Naive thymus-derived CD4-positive, alpha-beta T cell (primary cell): ENCODE measurements at regions not wholly inside any gene's neighbourhood (a gene's known extent, or its start where the extent isn't known, plus 50 kb on each side); places are given as distances from the start of the nearest gene placed in this dataset.

Experiments used
- ATAC-seq: fragments of 150-1000 bp; cut with Tn5 transposase; 2 replicates; pipeline ENCODE4 v1.10.0; 2021; ENCODE audit warnings: mild to moderate bottlenecking, moderate library complexity
- CTCF ChIA-PET: fragments of 350-600 bp; sonication (Branson Sonifier 250); formaldehyde crosslinking; loops from one replicate; lab custom pipeline; 2021; ENCODE audit warnings: antibody characterized with exemption; lab: Charles Lee
- POLR2A ChIA-PET: fragments of 350-600 bp; sonication (Branson Sonifier 250); formaldehyde crosslinking; loops from one replicate; lab custom pipeline; 2021; ENCODE audit warnings: antibody characterized with exemption, inconsistent platforms; lab: Charles Lee
- DNase-seq, 9 donors: peaks; one replicate each; pipeline versions ENCODE4 v3.0.0 to v3.0.0-alpha.2; 2020 to 2022; ENCODE audit warnings: mixed read lengths in 1 of 9
- H3K27ac ChIP-seq: one replicate; pipeline ENCODE4 v1.7.0; 2013; ENCODE audit warnings: mild to moderate bottlenecking, low read depth, low read length, moderate library complexity
- H3K27me3 ChIP-seq, 2 donors: one replicate each; pipeline ENCODE4 v1.7.0; 2013; ENCODE audit warnings: low read length in 2 of 2, mild to moderate bottlenecking in 2 of 2, moderate library complexity in 2 of 2; ENCODE audit not compliant: control insufficient read depth in 2 of 2, insufficient read depth in 2 of 2
- H3K36me3 ChIP-seq, 3 experiments: 1 replicate in 2 of 3; 2 replicates in 1 of 3; pipeline ENCODE4 v1.7.0; 2013; ENCODE audit warnings: low read length in 3 of 3, mild to moderate bottlenecking in 3 of 3, moderate library complexity in 1 of 3; ENCODE audit not compliant: insufficient read depth in 3 of 3, control insufficient read depth in 2 of 3
- H3K4me1 ChIP-seq, 2 donors: one replicate each; pipeline ENCODE4 v1.7.0; 2013; ENCODE audit warnings: low read length in 2 of 2, mild to moderate bottlenecking in 2 of 2, moderate library complexity in 1 of 2; ENCODE audit not compliant: control insufficient read depth in 2 of 2, insufficient read depth in 2 of 2
- H3K4me3 ChIP-seq: 2 replicates; pipeline ENCODE4 v1.7.0; 2013; ENCODE audit warnings: mild to moderate bottlenecking, low read length
- H3K9me3 ChIP-seq, 3 experiments: 1 replicate in 2 of 3; 2 replicates in 1 of 3; pipeline ENCODE4 v1.7.0; 2013; ENCODE audit warnings: low read length in 3 of 3; ENCODE audit not compliant: control insufficient read depth in 2 of 3
- H3K27ac Mint-ChIP-seq, 9 donors: one replicate each; pipeline ENCODE4 v1.8.0; 2020 to 2022; ENCODE audit warnings: mixed read lengths in 9 of 9, mild to moderate bottlenecking in 8 of 9, moderate library complexity in 5 of 9, inconsistent platforms in 2 of 9
- H3K27me3 Mint-ChIP-seq, 5 donors: one replicate each; pipeline ENCODE4 v1.8.0; 2021 to 2022; ENCODE audit warnings: mixed read lengths in 5 of 5, mild to moderate bottlenecking in 1 of 5
- H3K36me3 Mint-ChIP-seq, 5 donors: one replicate each; pipeline ENCODE4 v1.8.0; 2020 to 2022; ENCODE audit warnings: mixed read lengths in 5 of 5, mild to moderate bottlenecking in 3 of 5, inconsistent platforms in 1 of 5
- H3K4me1 Mint-ChIP-seq, 7 donors: one replicate each; pipeline ENCODE4 v1.8.0; 2020 to 2022; ENCODE audit warnings: mixed read lengths in 7 of 7, mild to moderate bottlenecking in 3 of 7, inconsistent platforms in 1 of 7
- H3K4me3 Mint-ChIP-seq, 10 donors: one replicate each; pipeline ENCODE4 v1.8.0; 2020 to 2022; ENCODE audit warnings: mild to moderate bottlenecking in 10 of 10, mixed read lengths in 10 of 10, moderate library complexity in 6 of 10, inconsistent platforms in 2 of 10
- H3K9me3 Mint-ChIP-seq, 11 donors: one replicate each; pipeline ENCODE4 v1.8.0; 2020 to 2022; ENCODE audit warnings: mixed read lengths in 11 of 11, mild to moderate bottlenecking in 4 of 11, inconsistent platforms in 1 of 11, moderate library complexity in 1 of 11
- intact Hi-C, 2 donors: fragments of 100-400 bp; cut with micrococcal nuclease; formaldehyde crosslinking; loops; one replicate each; pipeline ENCODE4 v1.15.1; 2023

DNA sequence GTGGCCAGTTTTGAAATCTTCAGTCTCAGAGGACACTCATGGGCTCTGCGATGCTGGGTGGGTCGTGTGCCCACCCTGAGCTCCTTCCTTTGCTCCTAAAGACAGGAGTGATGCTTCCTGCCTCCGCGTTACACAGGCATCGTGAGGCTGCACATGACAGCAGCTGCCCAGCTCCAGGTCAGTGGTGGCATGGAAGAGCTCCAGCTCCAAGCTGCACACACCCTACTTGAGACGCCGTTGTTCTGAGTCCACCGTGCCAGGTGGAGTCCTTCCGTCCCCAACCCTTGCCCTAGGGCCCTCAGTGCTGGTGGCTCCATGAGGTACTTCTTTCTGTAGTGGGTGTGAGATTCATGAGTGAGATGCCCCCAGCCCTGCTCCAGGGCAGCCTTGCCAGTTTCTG is 794.1 kb downstream of the BRD1 start:
- peaks cover 0 to 2% (median 0%) of the 10 kb centered on the region in 7 donors for H3K4me1 Mint-ChIP-seq
- intact Hi-C loops = no loop called here
- Histone ChIP-seq H3K9me3 (no peaks in the 10 kb centered on the region), H3K4me1 (no peaks in the 10 kb centered on the region), H3K27ac (no peak overlapping the region), H3K36me3 (no peaks in the 10 kb centered on the region), H3K4me3 (no peak overlapping the region), H3K27me3 (no peaks in the 10 kb centered on the region)
- no peak for ATAC-seq
- peaks cover 0 to 19% (median 3%) of the 10 kb centered on the region in 5 donors for H3K27me3 Mint-ChIP-seq
- H3K27ac Mint-ChIP-seq = no peak overlapping the region
- ChIA-PET CTCF (no interaction called here), POLR2A (no interaction called here)
- no peak for DNase-seq
- peaks cover 0 to 5% (median 0%) of the 10 kb centered on the region in 11 donors for H3K9me3 Mint-ChIP-seq
- H3K36me3 Mint-ChIP-seq = peaks cover 0 to 3% (median 0%) of the 10 kb centered on the region in 5 donors
- no peak overlapping the region for H3K4me3 Mint-ChIP-seq

DNA sequence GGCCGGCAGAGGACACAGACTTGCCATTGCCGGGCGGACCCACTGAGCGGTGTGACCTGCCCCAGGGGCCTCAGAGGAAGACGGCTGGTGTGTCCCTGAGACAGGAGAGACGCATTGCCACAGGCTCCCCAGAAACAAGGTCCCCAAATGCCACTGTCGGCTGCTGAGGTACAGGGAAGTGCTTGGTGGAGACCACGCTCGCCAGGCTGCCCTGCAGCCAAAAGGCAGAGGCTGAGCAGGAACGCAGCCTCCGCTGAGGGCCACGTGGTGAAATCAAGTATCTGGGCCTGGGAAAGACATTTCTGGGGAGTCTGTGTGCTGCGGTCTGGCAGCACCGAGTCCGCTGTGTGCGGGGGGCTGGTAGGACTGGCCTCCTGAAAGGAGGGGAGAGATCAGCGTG is 794.9 kb downstream of the BRD1 start:
- no peaks in the 10 kb centered on the region for H3K27me3 ChIP-seq
- intact Hi-C loops = no loop called here
- Mint-ChIP-seq H3K4me1 (peaks cover 0 to 2% (median 0%) of the 10 kb centered on the region in 7 donors), H3K36me3 (peaks cover 0 to 4% (median 0%) of the 10 kb centered on the region in 5 donors), H3K4me3 (no peak overlapping the region), H3K27ac (no peak overlapping the region), H3K27me3 (peaks cover 0 to 23% (median 6%) of the 10 kb centered on the region in 5 donors), H3K9me3 (peaks cover 0 to 5% (median 0%) of the 10 kb centered on the region in 11 donors)
- no peak overlapping the region for H3K4me3 ChIP-seq
- H3K36me3 ChIP-seq = no peaks in the 10 kb centered on the region
- ChIA-PET POLR2A (no interaction called here), CTCF (no interaction called here)
- H3K4me1 ChIP-seq = no peaks in the 10 kb centered on the region
- DNase-seq = no peak
- H3K27ac ChIP-seq = no peak overlapping the region
- no peaks in the 10 kb centered on the region for H3K9me3 ChIP-seq
- ATAC-seq = no peak

DNA sequence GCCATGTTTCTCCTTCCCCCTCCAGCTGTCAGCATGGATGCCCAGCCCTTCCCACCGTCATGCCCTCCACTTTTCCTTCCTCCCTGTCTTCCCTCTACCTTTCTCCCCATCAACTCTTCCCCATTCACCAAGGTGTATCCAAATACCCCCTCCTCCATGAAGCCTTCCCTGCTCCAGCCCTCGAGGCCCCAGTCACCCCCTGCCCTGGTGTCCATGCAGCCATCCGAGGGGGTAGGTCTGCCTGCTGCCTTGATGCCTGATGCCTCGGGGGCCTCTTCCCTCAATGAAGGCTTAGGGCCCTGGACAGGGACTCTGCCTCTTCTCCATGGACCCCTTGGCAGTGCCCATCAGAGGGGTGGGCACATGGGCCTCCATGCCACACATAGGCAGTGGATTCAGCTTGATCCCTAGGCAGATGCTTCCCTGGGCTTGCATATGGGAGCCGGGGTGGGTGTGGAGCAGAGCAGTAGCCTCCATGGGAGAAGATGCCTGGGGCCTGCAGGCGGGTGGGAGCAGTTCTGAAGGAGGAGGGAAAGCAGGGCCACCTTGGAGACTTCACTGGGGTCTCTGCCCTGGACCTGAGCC is 795.8 kb downstream of the BRD1 start:
- ATAC-seq (no peak), DNase-seq (no peak)
- Histone ChIP-seq H3K9me3 (no peaks in the 10 kb centered on the region), H3K36me3 (no peaks in the 10 kb centered on the region), H3K4me3 (no peak overlapping the region), H3K27ac (no peak overlapping the region), H3K4me1 (no peaks in the 10 kb centered on the region), H3K27me3 (no peaks in the 10 kb centered on the region)
- CTCF ChIA-PET = no interaction called here
- intact Hi-C loops = no loop called here
- H3K27ac Mint-ChIP-seq = no peak overlapping the region
- H3K9me3 Mint-ChIP-seq = peaks cover 0 to 3% (median 2%) of the 10 kb centered on the region in 11 donors
- no peaks in the 10 kb centered on the region for H3K4me1 Mint-ChIP-seq
- peaks cover 0 to 33% (median 6%) of the 10 kb centered on the region in 5 donors for H3K27me3 Mint-ChIP-seq
- H3K4me3 Mint-ChIP-seq = no peak overlapping the region
- H3K36me3 Mint-ChIP-seq = peaks cover 0 to 4% (median 0%) of the 10 kb centered on the region in 5 donors
- POLR2A ChIA-PET = no interaction called here

DNA sequence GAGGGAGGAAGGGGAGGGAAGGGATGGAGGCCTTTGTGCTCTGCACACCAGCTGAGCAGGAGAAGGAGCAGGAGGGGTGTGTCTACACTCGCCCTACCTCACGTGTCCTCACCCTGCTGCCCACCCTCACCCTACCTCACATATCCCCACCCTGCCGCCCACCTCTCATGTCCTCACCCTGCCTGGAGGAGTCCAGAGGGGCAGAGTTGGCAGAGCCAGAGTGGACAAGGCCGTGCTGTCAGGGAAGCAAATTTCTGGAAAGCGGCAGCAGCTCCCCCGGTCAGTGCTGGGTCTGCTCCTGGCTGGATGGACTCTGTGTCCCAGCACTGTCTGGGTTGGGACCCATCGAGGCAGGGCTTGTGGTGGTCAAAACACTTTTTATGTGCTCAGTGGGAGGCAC is 799.6 kb downstream of the BRD1 start:
- no peak overlapping the region for H3K4me3 Mint-ChIP-seq
- H3K4me1 Mint-ChIP-seq = no peaks in the 10 kb centered on the region
- ATAC-seq = no peak
- Histone ChIP-seq H3K36me3 (no peaks in the 10 kb centered on the region), H3K27me3 (no peaks in the 10 kb centered on the region), H3K27ac (no peak overlapping the region), H3K4me3 (no peak overlapping the region), H3K9me3 (no peaks in the 10 kb centered on the region), H3K4me1 (no peaks in the 10 kb centered on the region)
- peaks cover 0 to 33% (median 6%) of the 10 kb centered on the region in 5 donors for H3K27me3 Mint-ChIP-seq
- peaks cover 0 to 3% (median 0%) of the 10 kb centered on the region in 11 donors for H3K9me3 Mint-ChIP-seq
- ChIA-PET POLR2A (no interaction called here), CTCF (no interaction called here)
- no peak overlapping the region for H3K27ac Mint-ChIP-seq
- peaks cover 0 to 4% (median 0%) of the 10 kb centered on the region in 5 donors for H3K36me3 Mint-ChIP-seq
- intact Hi-C loops = no loop called here
- DNase-seq = no peak

DNA sequence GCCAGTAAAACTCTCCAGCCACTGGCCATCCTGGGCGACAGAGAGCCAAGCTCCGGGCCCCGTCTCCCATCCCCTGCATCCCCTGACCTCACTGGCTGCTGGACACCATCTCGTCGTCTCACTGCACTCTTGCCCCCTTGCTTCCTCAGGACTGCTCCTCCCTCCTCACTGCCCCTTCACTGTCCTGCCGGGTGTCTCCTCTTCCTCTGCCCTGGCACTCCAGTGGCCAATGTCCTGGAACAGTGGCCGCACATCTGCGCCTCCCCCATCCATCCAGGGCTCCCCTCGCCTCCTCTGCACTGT is 800.4 kb downstream of the BRD1 start:
- H3K9me3 Mint-ChIP-seq = peaks cover 0 to 3% (median 0%) of the 10 kb centered on the region in 11 donors
- POLR2A ChIA-PET = no interaction called here

DNA sequence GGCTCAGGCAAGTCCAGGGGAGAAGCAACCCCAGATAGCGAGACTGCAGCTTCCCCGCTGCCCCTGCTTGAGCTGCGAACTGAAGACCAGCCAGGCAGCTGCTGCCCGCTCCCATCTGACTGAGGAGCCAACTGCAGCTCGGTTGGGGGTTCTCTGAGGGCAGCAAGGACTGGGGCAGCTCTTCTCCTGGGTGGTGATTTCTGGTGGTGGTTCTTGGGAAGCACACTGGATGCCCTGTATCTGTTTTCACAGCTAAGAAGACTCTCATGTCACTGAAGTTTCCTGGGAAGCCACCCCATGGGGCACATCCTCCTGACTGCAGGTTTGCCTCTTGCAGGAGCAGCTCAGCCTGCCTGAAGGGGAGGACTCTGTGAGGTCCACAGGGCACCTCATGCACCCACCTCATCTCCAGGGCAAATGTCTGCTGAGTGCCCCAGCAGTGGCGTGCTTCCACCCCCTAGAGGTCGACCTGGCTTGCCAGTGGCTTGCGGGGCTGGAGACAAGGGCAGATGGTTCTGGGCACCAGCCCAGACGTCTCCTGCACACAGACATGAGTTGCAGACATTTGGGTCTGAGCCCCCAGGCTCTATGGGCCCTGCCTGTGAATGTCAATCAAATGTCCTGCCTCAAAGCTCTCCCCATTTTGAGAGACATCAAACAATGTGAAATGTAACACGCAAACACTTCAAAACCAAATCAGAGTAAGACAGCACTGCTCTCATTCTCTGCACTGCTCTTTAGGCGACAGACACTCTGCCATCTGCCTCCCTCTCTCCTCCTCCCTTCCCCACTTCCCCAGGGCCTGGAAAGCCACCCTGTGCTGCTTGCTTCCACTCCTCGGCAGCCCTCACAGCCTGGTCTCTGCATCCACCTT is 800.9 kb downstream of the BRD1 start:
- Histone ChIP-seq H3K27me3 (no peaks in the 10 kb centered on the region), H3K27ac (no peak overlapping the region), H3K36me3 (no peaks in the 10 kb centered on the region), H3K4me3 (no peak overlapping the region), H3K9me3 (no peaks in the 10 kb centered on the region), H3K4me1 (no peaks in the 10 kb centered on the region)
- H3K9me3 Mint-ChIP-seq = peaks cover 0 to 3% (median 0%) of the 10 kb centered on the region in 11 donors
- intact Hi-C loops = no loop called here
- no peaks in the 10 kb centered on the region for H3K4me1 Mint-ChIP-seq
- POLR2A ChIA-PET = no interaction called here
- DNase-seq (no peak), ATAC-seq (no peak)
- H3K4me3 Mint-ChIP-seq = no peak overlapping the region
- H3K27ac Mint-ChIP-seq = no peak overlapping the region
- peaks cover 0 to 4% (median 0%) of the 10 kb centered on the region in 5 donors for H3K36me3 Mint-ChIP-seq
- H3K27me3 Mint-ChIP-seq = peaks cover 0 to 24% (median 6%) of the 10 kb centered on the region in 5 donors
- CTCF ChIA-PET = no interaction called here

More for the DNA sequence above, 800.4 kb downstream of the BRD1 start:
- H3K36me3 ChIP-seq = no peaks in the 10 kb centered on the region
- Mint-ChIP-seq H3K4me3 (no peak overlapping the region), H3K27me3 (peaks cover 0 to 28% (median 6%) of the 10 kb centered on the region in 5 donors), H3K4me1 (no peaks in the 10 kb centered on the region), H3K27ac (no peak overlapping the region), H3K36me3 (peaks cover 0 to 4% (median 0%) of the 10 kb centered on the region in 5 donors)
- H3K4me3 ChIP-seq = no peak overlapping the region
- H3K9me3 ChIP-seq = no peaks in the 10 kb centered on the region
- CTCF ChIA-PET = no interaction called here
- no peak overlapping the region for H3K27ac ChIP-seq
- intact Hi-C loops = no loop called here
- DNase-seq = no peak
- no peaks in the 10 kb centered on the region for H3K27me3 ChIP-seq
- H3K4me1 ChIP-seq = no peaks in the 10 kb centered on the region
- ATAC-seq = no peak
